Epithelial cell of proximal tubule (primary cell): ENCODE measurements at regions not wholly inside any gene's neighbourhood (a gene's known extent, or its start where the extent isn't known, plus 50 kb on each side); places are given as distances from the start of the nearest gene placed in this dataset.

ENCODE experiments used
- DNase-seq: peaks from one replicate; pipeline ENCODE4 v3.0.0-alpha.2; 2011; ENCODE audit warnings: low read depth
- H3K4me3 ChIP-seq: 2 replicates; pipeline ENCODE4 v1.5.1; 2011; ENCODE audit warnings: low read depth, mild to moderate bottlenecking, low read length
- CTCF ChIP-seq: conservative IDR thresholded peaks from 2 replicates; pipeline ENCODE4 v1.5.1; 2012; ENCODE audit warnings: low read depth, mild to moderate bottlenecking, low read length

DNA sequence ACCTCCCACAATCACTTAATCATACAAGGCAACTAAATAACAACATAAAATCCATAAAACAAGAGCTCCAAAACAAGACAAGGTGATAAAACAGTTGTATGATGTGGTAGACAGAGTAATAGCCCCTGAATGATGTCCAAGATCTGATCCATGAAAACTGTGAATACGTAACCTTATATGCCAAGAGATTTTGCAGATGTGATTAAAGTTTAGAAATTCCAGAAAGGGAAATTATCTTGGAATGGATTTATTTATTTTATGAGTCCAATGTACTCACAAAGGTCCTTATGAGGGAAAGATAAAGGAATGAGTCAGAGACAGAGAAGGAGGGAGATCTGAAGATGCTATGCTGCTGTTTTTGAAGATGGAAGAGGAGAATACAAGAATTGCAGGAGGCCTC is 1775.7 kb upstream of the C9orf72 start:
- DNase-seq: no peak
- H3K4me3 ChIP-seq: no peak overlapping the region
- TF ChIP-seq CTCF: no peak

DNA sequence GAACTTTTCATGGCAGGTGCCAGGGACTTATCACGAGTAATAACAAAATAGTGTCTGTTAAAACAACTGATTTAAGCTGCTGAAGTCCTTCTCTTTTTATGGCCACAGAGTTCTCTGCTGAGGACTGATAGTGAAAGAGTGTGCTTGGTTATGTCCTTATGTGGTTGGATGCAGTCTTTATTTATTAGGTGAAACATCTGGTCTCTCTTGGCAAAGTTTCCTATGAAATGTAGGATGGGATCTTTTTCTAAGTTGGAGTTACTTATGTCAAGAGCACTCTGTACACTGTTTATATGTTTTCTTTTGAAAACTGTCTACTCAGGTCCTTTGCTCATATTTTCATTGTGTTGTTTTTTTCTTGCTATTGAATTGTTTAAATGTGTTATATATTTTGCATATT is 1816.1 kb upstream of the C9orf72 start:
- TF ChIP-seq CTCF: no peak
- no peak for DNase-seq
- H3K4me3 ChIP-seq: no peak overlapping the region

DNA sequence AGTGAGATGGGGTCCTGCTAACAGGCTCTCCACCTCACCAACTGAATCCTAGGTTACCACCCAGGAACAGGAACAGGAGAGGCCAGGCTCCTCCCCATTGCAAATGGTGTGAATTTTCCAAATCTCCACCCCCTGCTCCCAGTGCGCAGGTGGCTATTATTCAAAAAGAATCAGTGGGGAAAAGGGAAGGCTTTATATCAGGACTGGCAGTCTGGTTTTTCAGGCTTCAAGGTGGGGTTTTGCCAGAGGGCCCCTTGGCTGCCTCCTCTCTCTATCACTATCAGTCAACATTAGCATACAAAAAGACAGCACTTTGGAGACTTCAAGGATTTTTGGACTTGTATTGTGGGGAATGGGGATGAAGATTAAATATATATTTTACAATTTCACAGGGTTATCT is 1817.6 kb upstream of the C9orf72 start:
- no peak for TF ChIP-seq CTCF
- no peak for DNase-seq
- H3K4me3 ChIP-seq: no peak overlapping the region

- TF ChIP-seq CTCF: no peak
- no peak overlapping the region for H3K4me3 ChIP-seq
- no peak for DNase-seq
Measured at GRCh38 chr9:29393064-29393463, 1819.8 kb upstream of the C9orf72 start.

DNA sequence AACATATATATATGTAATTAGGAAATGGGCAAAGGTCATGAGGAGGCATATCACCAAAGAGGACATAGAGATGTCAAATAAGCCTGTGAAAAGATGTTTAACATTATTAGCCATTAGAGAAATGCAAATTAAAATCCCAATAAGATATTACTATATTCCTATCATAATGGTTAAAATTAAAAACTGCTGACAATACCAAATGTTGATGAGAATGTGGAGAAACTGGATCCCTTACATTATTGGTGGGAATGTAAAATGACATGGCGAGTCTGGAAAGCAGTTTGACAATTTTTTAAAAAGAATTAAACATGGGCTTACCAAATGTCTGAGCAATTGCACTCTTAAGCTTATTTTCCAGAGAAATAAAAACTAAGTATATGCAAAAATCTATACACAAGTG is 1821.6 kb upstream of the C9orf72 start:
- no peak for TF ChIP-seq CTCF
- no peak overlapping the region for H3K4me3 ChIP-seq
- no peak for DNase-seq

DNA sequence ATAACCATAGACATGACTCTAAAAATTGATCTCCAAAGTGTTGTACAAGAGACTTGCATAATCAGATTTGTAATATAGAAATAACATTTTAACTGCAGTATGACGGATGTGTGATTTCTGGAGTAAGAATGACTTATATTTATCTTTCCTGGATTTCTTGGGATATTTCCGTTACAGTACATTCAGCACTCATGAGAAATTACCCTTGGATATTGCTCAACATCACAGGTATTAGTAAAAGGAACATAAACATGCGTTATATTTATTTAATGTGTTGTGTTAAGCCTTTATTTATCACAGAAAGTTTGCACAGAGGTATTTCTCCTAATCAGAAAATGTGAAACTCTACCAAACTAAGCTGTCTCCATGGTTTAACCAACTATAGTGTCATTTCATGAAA is 1823.9 kb upstream of the C9orf72 start:
- TF ChIP-seq CTCF: no peak
- H3K4me3 ChIP-seq: no peak overlapping the region
- no peak for DNase-seq

GRCh38 chr9:29416204-29416603 is 1842.9 kb upstream of the C9orf72 start:
- H3K4me3 ChIP-seq: no peak overlapping the region
- no peak for DNase-seq
- no peak for TF ChIP-seq CTCF
